GM23338 (cell line): ENCODE measurements at regions not wholly inside any gene's neighbourhood (a gene's known extent, or its start where the extent isn't known, plus 50 kb on each side); places are given as distances from the start of the nearest gene placed in this dataset.

ENCODE experiments used
- ATAC-seq: fragments of 200-7000 bp; cut with Tn5 transposase; 3 replicates; pipeline ENCODE4 v1.9.1; 2020
- DNase-seq: peaks from one replicate; pipeline ENCODE4 v3.0.0-alpha.2; 2015; ENCODE audit warnings: low spot score
- H2AFZ ChIP-seq: fragments of 200-600 bp; sonication (generic); 2 replicates; pipeline ENCODE4 v1.8.0; 2016; ENCODE audit warnings: antibody characterized with exemption, mild to moderate bottlenecking, moderate library complexity
- H3F3A ChIP-seq: fragments of 200-600 bp; sonication (generic); replicated peaks from 2 replicates; pipeline ENCODE4 v1.8.0; 2017; ENCODE audit warnings: antibody characterized with exemption, mixed run types, low read depth
- H3K27ac ChIP-seq: fragments of 200-600 bp; sonication (generic); 2 replicates; pipeline ENCODE4 v1.6.1; 2016; ENCODE audit warnings: low read depth
- H3K27me3 ChIP-seq: fragments of 200-600 bp; sonication (generic); 2 replicates; pipeline ENCODE4 v1.8.0; 2016; ENCODE audit warnings: mild to moderate bottlenecking, mixed run types, moderate library complexity; ENCODE audit not compliant: insufficient read depth
- H3K36me3 ChIP-seq: fragments of 200-600 bp; sonication (generic); 2 replicates; pipeline ENCODE4 v1.8.0; 2016; ENCODE audit warnings: mild to moderate bottlenecking; ENCODE audit not compliant: insufficient read depth
- H3K4me1 ChIP-seq: fragments of 200-600 bp; sonication (generic); 2 replicates; pipeline ENCODE4 v1.8.0; 2016; ENCODE audit warnings: mild to moderate bottlenecking, moderate library complexity; ENCODE audit not compliant: insufficient read depth
- H3K4me2 ChIP-seq: fragments of 200-600 bp; sonication (generic); 2 replicates; pipeline ENCODE4 v1.7.1; 2017; ENCODE audit warnings: mixed run types
- H3K4me3 ChIP-seq: fragments of 200-600 bp; sonication (generic); 2 replicates; pipeline ENCODE4 v1.6.1; 2016; ENCODE audit warnings: mixed run types
- H3K79me2 ChIP-seq: fragments of 200-600 bp; sonication (generic); replicated peaks from 2 replicates; pipeline ENCODE4 v1.8.0; 2017; ENCODE audit warnings: mild to moderate bottlenecking; ENCODE audit not compliant: insufficient read depth
- H3K9me2 ChIP-seq: fragments of 200-600 bp; sonication (generic); 2 replicates; pipeline ENCODE4 v1.8.0; 2017; ENCODE audit not compliant: insufficient read depth
- H4K20me1 ChIP-seq: fragments of 200-600 bp; sonication (generic); replicated peaks from 2 replicates; pipeline ENCODE4 v1.8.0; 2017; ENCODE audit warnings: mild to moderate bottlenecking; ENCODE audit not compliant: insufficient read depth
- H3K27ac Mint-ChIP-seq: 2 replicates; pipeline ENCODE4 v1.8.0; 2020; ENCODE audit warnings: inconsistent platforms, mild to moderate bottlenecking, moderate library complexity, mixed read lengths
- H3K27me3 Mint-ChIP-seq: 3 replicates; pipeline ENCODE4 v1.8.0; 2022; ENCODE audit warnings: low read depth, mild to moderate bottlenecking, moderate library complexity, mixed read lengths, inconsistent platforms; ENCODE audit not compliant: insufficient read depth, poor library complexity
- H3K36me3 Mint-ChIP-seq: 3 replicates; pipeline ENCODE4 v1.8.0; 2021; ENCODE audit warnings: low read depth, mild to moderate bottlenecking, inconsistent platforms, moderate library complexity, mixed read lengths
- H3K4me1 Mint-ChIP-seq: 3 replicates; pipeline ENCODE4 v1.8.0; 2020; ENCODE audit warnings: mild to moderate bottlenecking, inconsistent platforms, mixed read lengths
- H3K4me3 Mint-ChIP-seq: 3 replicates; pipeline ENCODE4 v1.8.0; 2021; ENCODE audit warnings: moderate library complexity, mild to moderate bottlenecking, inconsistent platforms, mixed read lengths
- H3K9me3 Mint-ChIP-seq: 3 replicates; pipeline ENCODE4 v1.8.0; 2020; ENCODE audit warnings: moderate library complexity, mild to moderate bottlenecking, inconsistent platforms, mixed read lengths
- CREB1 ChIP-seq: fragments of 250-450 bp; sonication (Bioruptor Pico); IDR thresholded peaks from 2 replicates; pipeline ENCODE4 v1.5.0; 2020; ENCODE audit warnings: low read depth, mild to moderate bottlenecking, moderate library complexity
- CTCF ChIP-seq, 2 experiments: fragments of 200-600 bp in 1 of 2; sonication (generic) in 1 of 2; conservative IDR thresholded peaks; 2 replicates each; pipeline versions ENCODE4 v1.5.1 to v1.6.1; 2016 to 2017; ENCODE audit warnings: antibody characterized with exemption in 2 of 2, low read depth in 2 of 2, mild to moderate bottlenecking in 2 of 2, moderate library complexity in 1 of 2
- ETS1 ChIP-seq: IDR thresholded peaks from 2 replicates; pipeline ENCODE4 v1.6.1; 2016; ENCODE audit warnings: antibody characterized with exemption
- EZH2 ChIP-seq: fragments of 200-600 bp; sonication (generic); IDR thresholded peaks from one replicate; pipeline ENCODE4 v1.8.0; 2017; ENCODE audit warnings: antibody characterized with exemption, mild to moderate bottlenecking, low read depth; ENCODE audit not compliant: unreplicated experiment
- NANOG ChIP-seq: IDR thresholded peaks from 2 replicates; pipeline ENCODE4 v1.6.1; 2016; ENCODE audit warnings: antibody characterized with exemption, borderline replicate concordance
- POLR2AphosphoS5 ChIP-seq: IDR thresholded peaks from 2 replicates; pipeline ENCODE4 v1.6.1; 2016; ENCODE audit warnings: antibody characterized with exemption, low read depth
- ZNF331 ChIP-seq: fragments of 250-450 bp; sonication (Bioruptor Pico); IDR thresholded peaks from 2 replicates; pipeline ENCODE4 v1.5.0; 2020; ENCODE audit warnings: low read depth, mild to moderate bottlenecking, moderate library complexity
- ZNF462 ChIP-seq: fragments of 250-450 bp; sonication (Bioruptor Pico); IDR thresholded peaks from 2 replicates; pipeline ENCODE4 v1.5.0; 2020; ENCODE audit warnings: mild to moderate bottlenecking, moderate library complexity

GRCh38 chr18:44467718-44468117 is 213.0 kb upstream of the SETBP1 start:
- Mint-ChIP-seq H3K27me3 (peaks cover 4% of the 10 kb centered on the region), H3K36me3 (no peaks in the 10 kb centered on the region), H3K4me1 (peaks cover 4% of the 10 kb centered on the region; the same call in 1 of the 3 replicates), H3K4me3 (no peak overlapping the region), H3K27ac (no peak overlapping the region), H3K9me3 (no peaks in the 10 kb centered on the region)
- Histone ChIP-seq H3K36me3 (no peaks in the 10 kb centered on the region), H3K4me1 (no peaks in the 10 kb centered on the region), H2AFZ (no peak overlapping the region), H3K4me2 (no peak overlapping the region), H3F3A (no peaks in the 10 kb centered on the region), H3K4me3 (no peak overlapping the region), H3K27me3 (no peaks in the 10 kb centered on the region), H3K27ac (no peak overlapping the region), H3K9me2 (peaks cover 17% of the 10 kb centered on the region; the same call in 1 of the 2 replicates), H3K79me2 (no peaks in the 10 kb centered on the region), H4K20me1 (no peaks in the 10 kb centered on the region)
- DNase-seq, result no peak
- no peak for ATAC-seq
- TF ChIP-seq EZH2 (no peak), ETS1 (no peak)

- H3F3A ChIP-seq, result no peaks in the 10 kb centered on the region
- H3K27me3 ChIP-seq, result no peaks in the 10 kb centered on the region
- no peak overlapping the region for H3K4me3 ChIP-seq
- Mint-ChIP-seq H3K4me1 (peaks cover 4% of the 10 kb centered on the region; the same call in 1 of the 3 replicates), H3K27ac (no peak overlapping the region; the same call in 1 of the 2 replicates), H3K4me3 (no peak overlapping the region), H3K36me3 (peaks cover 3% of the 10 kb centered on the region), H3K9me3 (peaks cover 8% of the 10 kb centered on the region), H3K27me3 (peaks cover 2% of the 10 kb centered on the region)
- TF ChIP-seq ZNF462 (CRISPR knock-in tag) (no peak), EZH2 (no peak), ETS1 (no peak), CREB1 (CRISPR knock-in tag) (no peak), NANOG (no peak), ZNF331 (CRISPR knock-in tag) (no peak), CTCF (conservative IDR thresholded peaks at IDR 0.05; ENCODE audit: low read depth in 2 of 2) (no peak), POLR2AphosphoS5 (no peak)
- no peaks in the 10 kb centered on the region for H3K4me1 ChIP-seq
- no peaks in the 10 kb centered on the region for H3K36me3 ChIP-seq
- H2AFZ ChIP-seq, result no peak overlapping the region
- H3K4me2 ChIP-seq, result no peak overlapping the region
- ATAC-seq, result no peak
- H4K20me1 ChIP-seq, result no peaks in the 10 kb centered on the region
- DNase-seq, result no peak
- H3K79me2 ChIP-seq, result no peaks in the 10 kb centered on the region
- H3K27ac ChIP-seq, result no peak overlapping the region
- H3K9me2 ChIP-seq, result peaks cover 13% of the 10 kb centered on the region; the same call in 1 of the 2 replicates
These were observed 207.2 kb upstream of the SETBP1 start for GRCh38 chr18:44473394-44474066.
